ENCODE measurements at regions not wholly inside any gene's neighbourhood (a gene's known extent, or its start where the extent isn't known, plus 50 kb on each side); places are given as distances from the start of the nearest gene placed in this dataset.

- no peak for DNase-seq
These were observed 325.6 kb downstream of the COG6 start for GRCh38 chr13:39981056-39981455.

- no peak for DNase-seq
These were observed 327.3 kb downstream of the COG6 start for GRCh38 chr13:39982745-39983144.

- no peak for DNase-seq
These were observed 329.6 kb downstream of the COG6 start for GRCh38 chr13:39985071-39985470.

- no peak for DNase-seq
These were observed 332.9 kb downstream of the COG6 start for GRCh38 chr13:39988351-39988750.

GRCh38 chr13:39998166-39998565 is 342.7 kb downstream of the COG6 start:
- no peak for DNase-seq

- DNase-seq = no peak
These were observed 346.6 kb downstream of the COG6 start for GRCh38 chr13:40002016-40002415.

GRCh38 chr13:40013554-40013953 is 358.1 kb downstream of the COG6 start:
- DNase-seq = no peak

GRCh38 chr13:40016953-40017660 is 361.6 kb downstream of the COG6 start:
- no peak for DNase-seq

GRCh38 chr13:40017662-40018262 is 362.3 kb downstream of the COG6 start:
- no peak for DNase-seq

- DNase-seq = no peak
These were observed 368.2 kb downstream of the COG6 start for GRCh38 chr13:40023595-40024203.

GRCh38 chr13:40024204-40024966 is 368.9 kb downstream of the COG6 start:
- no peak for DNase-seq

GRCh38 chr13:40024967-40025714 is 369.7 kb downstream of the COG6 start:
- no peak for DNase-seq

- DNase-seq = no peak
These were observed 370.7 kb downstream of the COG6 start for GRCh38 chr13:40026174-40026585.

- DNase-seq = no peak
These were observed 371.3 kb downstream of the COG6 start for GRCh38 chr13:40026741-40027140.

- no peak for DNase-seq
These were observed 373.0 kb downstream of the COG6 start for GRCh38 chr13:40028446-40028845.

GRCh38 chr13:40031031-40031430 is 375.6 kb downstream of the COG6 start:
- no peak for DNase-seq

GRCh38 chr13:40039061-40039460 is 383.6 kb downstream of the COG6 start:
- DNase-seq = no peak

GRCh38 chr13:40042991-40043390 is 387.5 kb downstream of the COG6 start:
- DNase-seq = no peak

GRCh38 chr13:40043764-40044163 is 388.3 kb downstream of the COG6 start:
- DNase-seq = no peak

GRCh38 chr13:40047322-40047771 is 391.9 kb downstream of the COG6 start:
- DNase-seq = no peak

- no peak for DNase-seq
These were observed 393.1 kb downstream of the COG6 start for GRCh38 chr13:40048551-40048950.

GRCh38 chr13:40052954-40053353 is 397.5 kb downstream of the COG6 start:
- no peak for DNase-seq

GRCh38 chr13:40053401-40053800 is 397.9 kb downstream of the COG6 start:
- no peak for DNase-seq
